GM23248 (cell line): ENCODE measurements at regions not wholly inside any gene's neighbourhood (a gene's known extent, or its start where the extent isn't known, plus 50 kb on each side); places are given as distances from the start of the nearest gene placed in this dataset.

Experiments
- EZH2 ChIP-seq: fragments of 200-600 bp; sonication (generic); IDR thresholded peaks from 2 replicates; pipeline ENCODE4 v1.6.1; 2018; ENCODE audit warnings: antibody characterized with exemption, mild to moderate bottlenecking; ENCODE audit not compliant: insufficient read depth, poor library complexity, severe bottlenecking
- EZH2phosphoT487 ChIP-seq: fragments of 200-600 bp; sonication (generic); IDR thresholded peaks from 2 replicates; pipeline ENCODE4 v1.6.1; 2018; ENCODE audit warnings: antibody characterized with exemption, moderate library complexity, mild to moderate bottlenecking, low read depth; ENCODE audit not compliant: insufficient read depth

- no peak for TF ChIP-seq EZH2phosphoT487
- TF ChIP-seq EZH2, result no peak
Observed at GRCh38 chr5:74183041-74183440, 457.5 kb downstream of the ENC1 start.
